ENCODE measurements at regions not wholly inside any gene's neighbourhood (a gene's known extent, or its start where the extent isn't known, plus 50 kb on each side); places are given as distances from the start of the nearest gene placed in this dataset.

DNA sequence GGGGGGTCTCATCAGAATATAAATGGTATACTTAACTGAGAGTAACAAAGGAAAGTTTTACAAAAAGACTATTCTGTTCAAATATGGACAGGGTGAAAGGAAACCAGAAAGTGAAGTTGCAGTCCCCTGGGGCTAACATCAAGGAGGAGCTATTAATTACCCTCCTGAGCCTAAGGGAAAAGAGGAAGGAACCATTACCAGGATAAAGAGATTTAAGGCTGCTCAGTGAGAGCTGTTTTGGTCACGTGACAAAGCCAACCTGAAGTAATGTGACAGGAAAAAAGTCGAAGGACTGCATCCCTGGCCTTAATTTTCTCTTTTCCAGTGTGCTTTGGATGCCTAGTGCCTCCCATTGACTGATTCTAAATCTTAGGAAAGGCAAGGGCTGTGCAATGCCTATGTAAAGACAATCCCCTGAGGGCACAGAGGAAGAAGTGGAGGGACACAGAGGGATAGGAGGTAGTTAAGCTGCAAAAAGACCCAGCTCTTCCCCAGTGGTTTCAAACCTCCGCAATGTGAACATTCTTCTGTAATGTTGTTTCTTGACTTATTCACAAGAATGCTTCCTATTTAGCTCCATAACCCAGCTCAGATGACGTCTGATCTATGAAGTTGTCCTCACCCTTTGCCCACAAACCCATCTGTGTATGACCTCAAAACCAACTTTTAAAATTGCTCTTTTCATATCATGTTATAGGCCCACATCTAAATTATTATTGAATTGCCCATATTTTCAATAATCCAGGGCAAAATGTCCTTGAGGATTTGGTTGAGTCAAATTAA lies 187.7 kb upstream of the DCN start:
- H3K36me3 ChIP-seq (ENCODE audit: control insufficient read depth, insufficient read depth, low read length), result no peaks in the 10 kb centered on the region
- TF ChIP-seq, protein P1, sequence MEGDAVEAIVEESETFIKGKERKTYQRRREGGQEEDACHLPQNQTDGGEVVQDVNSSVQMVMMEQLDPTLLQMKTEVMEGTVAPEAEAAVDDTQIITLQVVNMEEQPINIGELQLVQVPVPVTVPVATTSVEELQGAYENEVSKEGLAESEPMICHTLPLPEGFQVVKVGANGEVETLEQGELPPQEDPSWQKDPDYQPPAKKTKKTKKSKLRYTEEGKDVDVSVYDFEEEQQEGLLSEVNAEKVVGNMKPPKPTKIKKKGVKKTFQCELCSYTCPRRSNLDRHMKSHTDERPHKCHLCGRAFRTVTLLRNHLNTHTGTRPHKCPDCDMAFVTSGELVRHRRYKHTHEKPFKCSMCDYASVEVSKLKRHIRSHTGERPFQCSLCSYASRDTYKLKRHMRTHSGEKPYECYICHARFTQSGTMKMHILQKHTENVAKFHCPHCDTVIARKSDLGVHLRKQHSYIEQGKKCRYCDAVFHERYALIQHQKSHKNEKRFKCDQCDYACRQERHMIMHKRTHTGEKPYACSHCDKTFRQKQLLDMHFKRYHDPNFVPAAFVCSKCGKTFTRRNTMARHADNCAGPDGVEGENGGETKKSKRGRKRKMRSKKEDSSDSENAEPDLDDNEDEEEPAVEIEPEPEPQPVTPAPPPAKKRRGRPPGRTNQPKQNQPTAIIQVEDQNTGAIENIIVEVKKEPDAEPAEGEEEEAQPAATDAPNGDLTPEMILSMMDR (IDR thresholded peaks at IDR 0.05; ENCODE audit: insufficient read depth, low read length, poor library complexity, severe bottlenecking), result no peak
- DNase-seq (ENCODE audit: extremely low read depth, insufficient read length), result no peak
- H3K4me3 ChIP-seq (replicated peaks; ENCODE audit: low read depth, low read length), result no peak overlapping the region
- no peaks in the 10 kb centered on the region for H3K27me3 ChIP-seq (replicated peaks; ENCODE audit: control insufficient read depth, insufficient read depth, low read length)

DNA sequence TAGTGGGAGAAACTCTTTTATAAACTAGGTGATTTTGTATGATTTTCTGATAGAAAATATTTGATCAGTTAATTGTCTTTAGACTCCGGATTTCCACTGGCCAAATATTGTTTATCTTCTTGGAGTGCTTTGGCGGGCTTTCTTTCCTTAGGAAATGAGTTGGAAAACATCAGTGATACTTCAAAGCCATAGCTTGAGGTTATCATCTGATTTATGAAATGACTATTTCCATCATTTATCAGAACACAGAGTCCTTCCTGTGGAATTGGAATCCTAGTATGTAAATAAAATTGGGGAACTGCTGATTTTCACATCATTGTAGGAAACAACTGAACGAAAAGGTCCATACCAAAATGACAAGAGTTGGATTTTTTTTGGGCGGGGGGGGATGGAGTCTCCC lies 186.0 kb upstream of the DCN start:
- H3K36me3 ChIP-seq (ENCODE audit: control insufficient read depth, insufficient read depth, low read length), result no peaks in the 10 kb centered on the region
- DNase-seq (ENCODE audit: extremely low read depth, insufficient read length), result no peak

DNA sequence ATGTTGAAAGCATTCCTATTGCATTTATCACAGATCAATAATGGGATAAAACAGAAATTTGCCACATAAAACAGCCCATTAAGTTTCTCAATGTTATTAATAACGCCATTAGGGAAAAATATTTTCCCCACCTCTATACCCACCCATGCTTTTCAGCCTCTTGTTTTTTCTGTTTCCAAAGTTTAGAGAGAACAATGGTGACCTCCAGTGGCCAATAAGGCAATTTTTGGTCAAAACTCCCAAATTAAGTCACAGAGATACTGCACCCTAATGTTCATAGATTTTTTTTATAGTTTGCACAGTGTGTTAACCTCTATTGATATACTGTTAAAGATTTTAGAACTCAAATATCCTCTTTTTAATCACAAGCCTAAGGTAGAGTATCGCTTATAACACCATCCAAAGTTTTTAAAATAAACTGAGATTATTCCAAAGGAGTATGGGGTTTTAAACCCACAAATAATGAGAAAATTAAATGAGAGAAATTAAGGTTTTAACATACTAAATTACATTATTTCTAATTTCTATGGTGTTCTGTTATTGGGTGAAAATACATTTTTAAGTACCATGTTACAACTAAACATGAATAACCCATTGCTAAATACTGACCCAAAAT lies 184.7 kb upstream of the DCN start:
- Histone ChIP-seq H3K36me3 (ENCODE audit: control insufficient read depth, insufficient read depth, low read length) (no peaks in the 10 kb centered on the region), H3K4me3 (replicated peaks; ENCODE audit: low read depth, low read length) (no peak overlapping the region), H3K27me3 (replicated peaks; ENCODE audit: control insufficient read depth, insufficient read depth, low read length) (no peaks in the 10 kb centered on the region)
- TF ChIP-seq, protein P1 (IDR thresholded peaks at IDR 0.05; ENCODE audit: insufficient read depth, low read length, poor library complexity, severe bottlenecking), result peak; percentile 60
- no peak for DNase-seq (ENCODE audit: extremely low read depth, insufficient read length)

More for the DNA sequence above, 186.0 kb upstream of the DCN start:
- no peaks in the 10 kb centered on the region for H3K27me3 ChIP-seq (replicated peaks; ENCODE audit: control insufficient read depth, insufficient read depth, low read length)
- TF ChIP-seq, protein P1 (IDR thresholded peaks at IDR 0.05; ENCODE audit: insufficient read depth, low read length, poor library complexity, severe bottlenecking), result no peak
- H3K4me3 ChIP-seq (replicated peaks; ENCODE audit: low read depth, low read length), result no peak overlapping the region

DNA sequence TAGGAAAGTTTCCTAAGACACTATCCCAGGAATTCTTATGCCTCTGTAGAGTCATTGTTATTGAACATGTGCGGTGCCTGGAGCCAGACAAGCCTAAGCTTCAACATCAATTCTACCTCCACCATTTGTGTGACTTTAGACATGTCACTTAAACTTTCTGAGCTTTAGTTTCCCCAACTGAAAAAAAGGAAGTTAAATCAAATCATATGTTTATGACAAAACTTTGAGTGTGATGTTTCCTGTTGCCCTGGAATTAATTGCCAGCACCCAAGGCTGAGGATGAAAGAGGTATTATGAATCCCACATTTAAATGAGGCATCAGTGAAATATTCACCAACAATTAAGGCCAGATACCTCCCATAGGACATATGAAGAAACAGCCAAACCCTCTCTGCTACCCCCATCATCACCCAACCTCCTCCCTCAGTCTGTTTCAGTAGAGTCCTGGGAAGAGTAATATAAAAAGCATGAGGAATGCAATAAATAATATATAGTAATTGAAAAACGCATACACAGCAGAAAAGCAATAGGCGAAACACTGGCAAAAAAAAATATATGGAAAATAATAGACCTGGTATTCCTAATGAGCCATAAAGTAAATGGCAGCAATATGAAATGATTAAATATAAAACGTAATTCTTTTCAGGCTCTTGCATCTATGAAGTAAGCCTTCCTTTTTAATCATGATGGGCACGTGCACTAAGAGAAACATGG lies 182.0 kb upstream of the DCN start:
- H3K36me3 ChIP-seq (ENCODE audit: control insufficient read depth, insufficient read depth, low read length), result no peaks in the 10 kb centered on the region
- DNase-seq (ENCODE audit: extremely low read depth, insufficient read length), result no peak
- TF ChIP-seq, protein P1 (IDR thresholded peaks at IDR 0.05; ENCODE audit: insufficient read depth, low read length, poor library complexity, severe bottlenecking), result no peak
- no peak overlapping the region for H3K4me3 ChIP-seq (replicated peaks; ENCODE audit: low read depth, low read length)
- no peaks in the 10 kb centered on the region for H3K27me3 ChIP-seq (replicated peaks; ENCODE audit: control insufficient read depth, insufficient read depth, low read length)

DNA sequence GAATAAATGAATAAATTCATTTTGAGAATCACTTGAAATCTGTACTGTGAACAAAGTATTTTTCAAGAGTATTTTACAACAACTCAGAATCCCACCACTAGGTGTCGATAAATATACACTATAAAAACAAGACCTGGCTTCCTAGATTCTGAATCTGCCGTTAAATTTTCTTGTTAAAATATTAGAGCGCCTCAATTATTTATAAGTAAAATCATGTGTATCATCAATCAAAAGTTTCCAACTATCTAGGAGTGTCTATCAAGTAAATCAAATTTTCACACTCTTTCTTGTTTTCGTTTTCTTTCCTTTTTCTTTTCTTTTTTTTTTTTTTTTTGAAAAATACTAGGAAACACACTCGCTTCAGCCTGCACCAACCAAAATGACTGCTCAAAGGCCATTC lies 179.2 kb upstream of the DCN start:
- Histone ChIP-seq H3K4me3 (replicated peaks; ENCODE audit: low read depth, low read length) (no peak overlapping the region), H3K27me3 (replicated peaks; ENCODE audit: control insufficient read depth, insufficient read depth, low read length) (no peaks in the 10 kb centered on the region), H3K36me3 (ENCODE audit: control insufficient read depth, insufficient read depth, low read length) (no peaks in the 10 kb centered on the region)
- TF ChIP-seq, protein P1 (IDR thresholded peaks at IDR 0.05; ENCODE audit: insufficient read depth, low read length, poor library complexity, severe bottlenecking), result peak; percentile 56
- DNase-seq (ENCODE audit: extremely low read depth, insufficient read length), result no peak

Measured in GM06990 (cell line).